OCI-LY7 (cell line): ENCODE measurements at regions not wholly inside any gene's neighbourhood (a gene's known extent, or its start where the extent isn't known, plus 50 kb on each side); places are given as distances from the start of the nearest gene placed in this dataset.

Source experiments
- BruUV-seq: library from RNA; stranded (reverse); fragments of 400-500 nt; replicated peaks from 2 replicates; lab custom pipeline; 2021; lab: Mats Ljungman, UMichigan
- CTCF ChIA-PET: fragments of 300-600 bp; sonication (Branson Sonifier 250); formaldehyde crosslinking; loops from one replicate; lab custom pipeline; 2022; ENCODE audit warnings: antibody characterized with exemption; ENCODE audit not compliant: unreplicated experiment; lab: Charles Lee
- POLR2A ChIA-PET: fragments of 300-600 bp; sonication (Branson Sonifier 250); formaldehyde crosslinking; loops from one replicate; lab custom pipeline; 2022; ENCODE audit warnings: antibody characterized with exemption; lab: Charles Lee
- DNase-seq: peaks from one replicate; pipeline ENCODE4 v3.0.0-alpha.2; 2015; ENCODE audit warnings: low spot score
- H2AFZ ChIP-seq: fragments of 200-600 bp; sonication (generic), shearing (Covaris generic); 2 replicates; pipeline ENCODE4 v1.6.1; 2014; ENCODE audit warnings: mild to moderate bottlenecking, antibody characterized with exemption, low read length, moderate library complexity
- H3K27ac ChIP-seq: fragments of 200-600 bp; sonication (generic); 2 replicates; pipeline ENCODE4 v1.5.1; 2014; ENCODE audit warnings: mixed run types, low read depth, mild to moderate bottlenecking, moderate library complexity, low read length, inconsistent platforms; ENCODE audit not compliant: poor library complexity, severe bottlenecking
- H3K36me3 ChIP-seq: fragments of 200-600 bp; sonication (generic); 2 replicates; pipeline ENCODE4 v1.6.1; 2014; ENCODE audit warnings: mild to moderate bottlenecking, antibody characterized with exemption, low read length, moderate library complexity, mixed read lengths; ENCODE audit not compliant: insufficient read depth
- H3K4me1 ChIP-seq: fragments of 200-600 bp; sonication (generic); 2 replicates; pipeline ENCODE4 v1.5.1; 2014; ENCODE audit warnings: mild to moderate bottlenecking, low read length; ENCODE audit not compliant: insufficient read depth, poor library complexity, severe bottlenecking
- H3K4me2 ChIP-seq: fragments of 200-600 bp; sonication (generic); 2 replicates; pipeline ENCODE4 v1.6.1; 2014; ENCODE audit warnings: mild to moderate bottlenecking, low read length
- H3K4me3 ChIP-seq: fragments of 200-600 bp; sonication (generic); 2 replicates; pipeline ENCODE4 v1.5.1; 2014; ENCODE audit warnings: mild to moderate bottlenecking, low read depth, low read length; ENCODE audit not compliant: poor library complexity, severe bottlenecking
- H3K79me2 ChIP-seq: fragments of 200-600 bp; sonication (generic); 2 replicates; pipeline ENCODE4 v1.6.1; 2016; ENCODE audit warnings: low read depth, mild to moderate bottlenecking, low read length, moderate library complexity, mixed read lengths; ENCODE audit not compliant: insufficient read depth
- H3K9me2 ChIP-seq: fragments of 200-600 bp; sonication (generic); 2 replicates; pipeline ENCODE4 v1.6.1; 2016; ENCODE audit warnings: mild to moderate bottlenecking, low read length, mixed read lengths; ENCODE audit not compliant: insufficient read depth
- H3K9me3 ChIP-seq: fragments of 200-600 bp; sonication (generic); 2 replicates; pipeline ENCODE4 v1.6.1; 2014; ENCODE audit warnings: mild to moderate bottlenecking, mixed run types, low read length, mixed read lengths
- H4K20me1 ChIP-seq: fragments of 200-600 bp; sonication (generic); 2 replicates; pipeline ENCODE4 v1.6.1; 2014; ENCODE audit warnings: mild to moderate bottlenecking, antibody characterized with exemption, low read length, moderate library complexity, mixed read lengths; ENCODE audit not compliant: insufficient read depth
- CTCF ChIP-seq: fragments of 200-600 bp; sonication (generic); conservative IDR thresholded peaks from 2 replicates; pipeline ENCODE4 v1.5.1; 2014; ENCODE audit warnings: mild to moderate bottlenecking, antibody characterized with exemption, low read length, moderate library complexity, mixed read lengths
- EZH2phosphoT487 ChIP-seq: fragments of 200-600 bp; sonication (generic); IDR thresholded peaks from 2 replicates; pipeline ENCODE4 v1.6.1; 2018; ENCODE audit warnings: low read depth, borderline replicate concordance, mild to moderate bottlenecking, mixed run types, antibody characterized with exemption, low read length, moderate library complexity, mixed read lengths
- intact Hi-C: fragments of 100-400 bp; cut with micrococcal nuclease; formaldehyde crosslinking; loops from one replicate; pipeline ENCODE4 v1.10.0; 2022; ENCODE audit not compliant: unreplicated experiment

DNA sequence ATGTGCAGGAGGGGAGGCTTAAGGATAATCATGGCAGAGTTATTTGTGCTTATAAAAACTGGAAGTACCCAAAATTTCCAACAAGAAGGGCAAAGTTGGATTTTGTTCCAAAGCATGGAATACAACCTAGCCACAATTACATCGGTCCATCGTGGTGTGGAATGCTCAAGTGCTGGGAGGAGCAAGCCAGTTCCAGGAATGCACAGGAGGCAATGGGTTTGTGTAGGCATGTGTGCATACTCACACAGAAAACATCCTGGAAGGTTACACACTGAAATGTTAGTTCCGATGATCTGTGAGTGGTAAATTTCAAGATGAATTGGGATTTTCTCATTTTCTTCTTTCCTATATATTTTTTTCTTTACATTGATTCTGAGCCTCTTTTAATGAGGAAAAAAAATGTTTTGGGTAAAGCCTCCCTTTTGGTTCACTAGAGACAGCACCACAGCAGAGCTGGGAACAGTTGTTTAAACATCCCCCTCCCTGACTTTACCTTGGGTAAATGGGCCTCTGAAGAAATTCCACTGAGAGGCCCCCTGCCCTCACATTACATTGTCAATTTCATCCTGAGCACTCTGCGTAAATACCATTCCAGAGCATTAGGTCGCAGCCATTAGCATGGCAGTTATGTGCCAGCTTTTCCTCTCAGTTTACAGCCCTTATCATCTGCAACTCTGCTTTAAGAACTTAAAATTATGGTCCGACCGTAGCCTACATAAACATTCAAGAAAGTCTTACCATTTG is 122.0 kb downstream of the UQCRFS1 start:
- intact Hi-C loops, result no loop called here
- Histone ChIP-seq H3K27ac (no peak overlapping the region), H3K4me3 (no peak overlapping the region), H3K79me2 (no peaks in the 10 kb centered on the region), H3K4me1 (no peaks in the 10 kb centered on the region), H3K36me3 (no peaks in the 10 kb centered on the region), H2AFZ (no peak overlapping the region), H3K9me2 (no peaks in the 10 kb centered on the region), H3K9me3 (no peaks in the 10 kb centered on the region), H4K20me1 (no peaks in the 10 kb centered on the region), H3K4me2 (no peak overlapping the region)
- ChIA-PET CTCF (no interaction called here), POLR2A (interaction anchor here (0.7 kb wide), 1 partner anchor 11 kb away, joined by 3 read pairs; no protein-coding TSS in a partner anchor)
- TF ChIP-seq CTCF, result no peak
- TF ChIP-seq EZH2phosphoT487, result no peak
- DNase-seq, result no peak
- BruUV-seq, result no TSS peak

DNA sequence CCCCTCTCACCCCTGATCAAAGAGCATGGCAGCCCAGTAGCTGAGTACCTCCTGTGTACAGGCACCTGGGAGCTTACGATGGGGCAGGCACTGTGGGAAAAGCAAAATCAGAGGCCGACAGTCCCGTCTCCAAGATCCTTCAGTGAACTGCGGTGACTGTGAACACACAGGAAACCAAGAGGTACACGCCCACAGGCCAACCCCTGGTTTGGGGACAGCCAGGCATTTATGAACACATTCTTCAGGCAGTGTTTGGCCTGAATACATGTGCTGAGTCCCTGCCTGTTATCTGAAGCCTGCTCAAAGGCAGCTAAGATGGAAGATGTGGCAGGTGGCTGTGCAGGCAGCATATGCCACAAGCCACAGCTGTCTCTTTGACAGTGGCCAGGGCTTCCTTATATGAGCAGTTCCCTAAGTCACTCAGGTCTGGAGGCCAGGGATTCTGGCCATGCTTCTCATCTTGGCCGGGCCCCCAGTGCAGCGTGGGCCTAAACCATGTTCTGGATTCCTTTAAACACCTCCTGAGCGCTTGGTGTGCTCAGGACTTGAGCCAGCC is 123.6 kb downstream of the UQCRFS1 start:
- Histone ChIP-seq H3K27ac (no peak overlapping the region), H3K9me2 (no peaks in the 10 kb centered on the region), H3K4me1 (no peaks in the 10 kb centered on the region), H3K9me3 (no peaks in the 10 kb centered on the region), H3K79me2 (no peaks in the 10 kb centered on the region), H3K4me3 (no peak overlapping the region), H3K4me2 (no peak overlapping the region), H2AFZ (no peak overlapping the region), H4K20me1 (no peaks in the 10 kb centered on the region), H3K36me3 (no peaks in the 10 kb centered on the region)
- no TSS peak for BruUV-seq
- TF ChIP-seq CTCF (no peak), EZH2phosphoT487 (no peak)
- CTCF ChIA-PET, result no interaction called here
- DNase-seq, result no peak
- intact Hi-C loops, result no loop called here
- POLR2A ChIA-PET, result interaction anchor here (1.3 kb wide), 1 partner anchor 10 kb away, joined by 3 read pairs; no protein-coding TSS in a partner anchor

DNA sequence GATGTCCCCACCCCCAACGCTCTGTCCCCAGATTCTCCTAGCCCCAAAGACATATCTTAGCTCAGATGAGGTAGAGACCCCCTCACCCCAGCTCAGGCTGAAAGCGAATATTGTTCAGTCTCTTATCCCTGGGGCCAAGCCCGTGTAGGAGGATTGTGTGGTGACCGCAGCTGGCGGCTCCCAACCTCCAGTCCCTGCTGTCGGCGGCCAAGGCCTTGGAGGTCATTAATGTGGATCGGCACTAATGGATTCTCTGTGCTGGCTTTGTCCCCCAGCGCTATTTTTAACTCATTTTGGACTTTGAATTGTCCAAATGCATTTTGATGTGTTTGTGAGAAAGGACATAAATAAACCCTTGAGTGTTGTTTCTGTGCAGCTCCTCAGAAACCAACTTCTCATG is 124.2 kb downstream of the UQCRFS1 start:
- Histone ChIP-seq H3K79me2 (no peaks in the 10 kb centered on the region), H3K9me2 (no peaks in the 10 kb centered on the region), H3K27ac (no peak overlapping the region), H2AFZ (no peak overlapping the region), H3K9me3 (no peaks in the 10 kb centered on the region), H3K4me3 (no peak overlapping the region), H3K4me2 (no peak overlapping the region), H3K36me3 (no peaks in the 10 kb centered on the region), H3K4me1 (no peaks in the 10 kb centered on the region), H4K20me1 (no peaks in the 10 kb centered on the region)
- no peak for DNase-seq
- TF ChIP-seq EZH2phosphoT487 (no peak), CTCF (no peak)
- ChIA-PET CTCF (no interaction called here), POLR2A (interaction anchor here (1.3 kb wide), 1 partner anchor 9 kb away, joined by 3 read pairs; no protein-coding TSS in a partner anchor)
- intact Hi-C loops, result no loop called here
- BruUV-seq, result no TSS peak
